ENCODE measurements at regions not wholly inside any gene's neighbourhood (a gene's known extent, or its start where the extent isn't known, plus 50 kb on each side); places are given as distances from the start of the nearest gene placed in this dataset.

DNA sequence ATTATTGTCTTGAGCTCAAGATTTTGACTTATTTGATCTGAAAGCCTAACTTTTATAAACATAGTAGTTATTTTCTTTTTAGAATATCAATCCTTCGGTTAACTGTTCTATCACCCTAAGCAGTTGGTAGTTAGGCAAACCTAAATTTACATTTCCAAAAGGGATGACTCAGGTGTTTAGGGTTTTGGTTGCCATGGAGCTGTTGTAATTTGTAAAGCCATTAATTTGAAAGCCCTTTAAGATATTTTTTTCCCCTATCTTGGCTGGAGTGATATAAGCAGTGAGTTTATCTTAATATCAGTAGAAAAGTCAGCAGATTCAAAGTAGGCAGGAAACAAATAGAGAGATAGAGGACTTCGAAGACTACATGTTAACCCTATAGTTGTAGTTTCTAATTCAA lies 1472.6 kb upstream of the CELF2 start (continued):
- TF ChIP-seq, protein P1, sequence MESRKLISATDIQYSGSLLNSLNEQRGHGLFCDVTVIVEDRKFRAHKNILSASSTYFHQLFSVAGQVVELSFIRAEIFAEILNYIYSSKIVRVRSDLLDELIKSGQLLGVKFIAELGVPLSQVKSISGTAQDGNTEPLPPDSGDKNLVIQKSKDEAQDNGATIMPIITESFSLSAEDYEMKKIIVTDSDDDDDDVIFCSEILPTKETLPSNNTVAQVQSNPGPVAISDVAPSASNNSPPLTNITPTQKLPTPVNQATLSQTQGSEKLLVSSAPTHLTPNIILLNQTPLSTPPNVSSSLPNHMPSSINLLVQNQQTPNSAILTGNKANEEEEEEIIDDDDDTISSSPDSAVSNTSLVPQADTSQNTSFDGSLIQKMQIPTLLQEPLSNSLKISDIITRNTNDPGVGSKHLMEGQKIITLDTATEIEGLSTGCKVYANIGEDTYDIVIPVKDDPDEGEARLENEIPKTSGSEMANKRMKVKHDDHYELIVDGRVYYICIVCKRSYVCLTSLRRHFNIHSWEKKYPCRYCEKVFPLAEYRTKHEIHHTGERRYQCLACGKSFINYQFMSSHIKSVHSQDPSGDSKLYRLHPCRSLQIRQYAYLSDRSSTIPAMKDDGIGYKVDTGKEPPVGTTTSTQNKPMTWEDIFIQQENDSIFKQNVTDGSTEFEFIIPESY (IDR thresholded peaks at IDR 0.05; ENCODE audit: extremely low read depth, insufficient replicate concordance, low read length): no peak

DNA sequence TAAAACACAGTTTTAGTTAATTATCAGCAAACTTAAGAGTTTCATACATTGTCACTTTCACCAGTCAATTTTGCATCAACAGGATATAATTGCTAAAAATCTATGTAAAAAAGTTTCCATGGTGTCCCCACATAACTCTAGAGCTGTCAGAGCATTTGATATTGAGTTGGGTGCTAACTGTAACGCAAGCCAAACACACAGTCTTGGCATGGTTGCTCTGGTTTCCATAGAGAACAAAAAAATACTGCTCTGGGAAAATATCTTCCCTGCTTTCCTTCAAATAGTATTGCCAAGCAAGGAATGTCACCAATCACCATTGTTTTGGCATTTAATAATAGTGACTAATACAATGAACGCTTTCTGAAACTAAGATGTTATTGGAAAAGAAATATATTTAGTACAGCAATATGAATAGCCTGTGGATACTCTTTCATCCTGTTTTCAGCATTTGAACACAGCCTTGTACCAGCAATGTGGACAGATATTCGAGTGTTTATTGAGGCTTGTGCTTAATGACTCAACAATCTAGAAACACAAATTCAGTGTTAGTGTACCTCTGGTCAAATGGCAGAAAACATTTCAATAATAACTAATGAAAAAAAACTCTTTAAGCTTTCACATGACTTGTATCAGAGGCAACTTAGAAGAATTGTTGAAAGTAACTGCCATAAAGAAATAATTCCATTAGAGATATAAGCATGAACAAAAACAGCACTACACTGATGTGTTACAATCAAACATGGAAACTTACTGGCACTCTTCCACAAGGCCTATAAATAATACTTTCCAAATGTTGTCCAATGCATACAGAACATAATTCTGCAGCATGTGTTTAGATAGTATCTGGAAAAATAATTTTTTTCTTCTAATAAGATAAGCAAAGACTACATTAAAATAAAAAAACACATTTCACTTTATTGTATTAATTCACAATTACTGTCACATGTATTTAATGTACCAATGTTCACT lies 1469.5 kb upstream of the CELF2 start:
- RAD21 ChIA-PET (ENCODE audit: low non-redundant PET in 1 of 2, low total read pairs in 2 of 2, uncharacterized antibody in 2 of 2, unreplicated experiment in 2 of 2): no interaction called here
- TF ChIP-seq EZH2phosphoT487 (IDR thresholded peaks at IDR 0.05; ENCODE audit: borderline replicate concordance): no peak
- TF ChIP-seq YY1 (IDR thresholded peaks at IDR 0.05; ENCODE audit: extremely low read depth, insufficient replicate concordance, low read depth, low read length): no peak
- TF ChIP-seq POLR2A (IDR thresholded peaks at IDR 0.05; ENCODE audit: borderline replicate concordance, extremely low read depth, insufficient read depth, insufficient read length): no peak
- TF ChIP-seq, protein P2, sequence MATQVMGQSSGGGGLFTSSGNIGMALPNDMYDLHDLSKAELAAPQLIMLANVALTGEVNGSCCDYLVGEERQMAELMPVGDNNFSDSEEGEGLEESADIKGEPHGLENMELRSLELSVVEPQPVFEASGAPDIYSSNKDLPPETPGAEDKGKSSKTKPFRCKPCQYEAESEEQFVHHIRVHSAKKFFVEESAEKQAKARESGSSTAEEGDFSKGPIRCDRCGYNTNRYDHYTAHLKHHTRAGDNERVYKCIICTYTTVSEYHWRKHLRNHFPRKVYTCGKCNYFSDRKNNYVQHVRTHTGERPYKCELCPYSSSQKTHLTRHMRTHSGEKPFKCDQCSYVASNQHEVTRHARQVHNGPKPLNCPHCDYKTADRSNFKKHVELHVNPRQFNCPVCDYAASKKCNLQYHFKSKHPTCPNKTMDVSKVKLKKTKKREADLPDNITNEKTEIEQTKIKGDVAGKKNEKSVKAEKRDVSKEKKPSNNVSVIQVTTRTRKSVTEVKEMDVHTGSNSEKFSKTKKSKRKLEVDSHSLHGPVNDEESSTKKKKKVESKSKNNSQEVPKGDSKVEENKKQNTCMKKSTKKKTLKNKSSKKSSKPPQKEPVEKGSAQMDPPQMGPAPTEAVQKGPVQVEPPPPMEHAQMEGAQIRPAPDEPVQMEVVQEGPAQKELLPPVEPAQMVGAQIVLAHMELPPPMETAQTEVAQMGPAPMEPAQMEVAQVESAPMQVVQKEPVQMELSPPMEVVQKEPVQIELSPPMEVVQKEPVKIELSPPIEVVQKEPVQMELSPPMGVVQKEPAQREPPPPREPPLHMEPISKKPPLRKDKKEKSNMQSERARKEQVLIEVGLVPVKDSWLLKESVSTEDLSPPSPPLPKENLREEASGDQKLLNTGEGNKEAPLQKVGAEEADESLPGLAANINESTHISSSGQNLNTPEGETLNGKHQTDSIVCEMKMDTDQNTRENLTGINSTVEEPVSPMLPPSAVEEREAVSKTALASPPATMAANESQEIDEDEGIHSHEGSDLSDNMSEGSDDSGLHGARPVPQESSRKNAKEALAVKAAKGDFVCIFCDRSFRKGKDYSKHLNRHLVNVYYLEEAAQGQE (IDR thresholded peaks at IDR 0.05; ENCODE audit: low read depth): no peak
- TF ChIP-seq FOSL1 (IDR thresholded peaks at IDR 0.05; ENCODE audit: low read depth): no peak
- no peak for TF ChIP-seq CBX3 (IDR thresholded peaks at IDR 0.05; ENCODE audit: low read depth)
- no peak for TF ChIP-seq EGR1 (IDR thresholded peaks at IDR 0.05; ENCODE audit: low read depth)
- TF ChIP-seq CEBPB (IDR thresholded peaks at IDR 0.05; ENCODE audit: low read depth): no peak
- no peak for TF ChIP-seq ELF1 (IDR thresholded peaks at IDR 0.05; ENCODE audit: borderline replicate concordance, low read depth)
- TF ChIP-seq EZH2 (IDR thresholded peaks at IDR 0.05): no peak
- TF ChIP-seq SP1 (IDR thresholded peaks at IDR 0.05; ENCODE audit: low read depth): no peak
- TF ChIP-seq SIN3A (IDR thresholded peaks at IDR 0.05; ENCODE audit: low read depth): no peak
- TF ChIP-seq, protein P3, sequence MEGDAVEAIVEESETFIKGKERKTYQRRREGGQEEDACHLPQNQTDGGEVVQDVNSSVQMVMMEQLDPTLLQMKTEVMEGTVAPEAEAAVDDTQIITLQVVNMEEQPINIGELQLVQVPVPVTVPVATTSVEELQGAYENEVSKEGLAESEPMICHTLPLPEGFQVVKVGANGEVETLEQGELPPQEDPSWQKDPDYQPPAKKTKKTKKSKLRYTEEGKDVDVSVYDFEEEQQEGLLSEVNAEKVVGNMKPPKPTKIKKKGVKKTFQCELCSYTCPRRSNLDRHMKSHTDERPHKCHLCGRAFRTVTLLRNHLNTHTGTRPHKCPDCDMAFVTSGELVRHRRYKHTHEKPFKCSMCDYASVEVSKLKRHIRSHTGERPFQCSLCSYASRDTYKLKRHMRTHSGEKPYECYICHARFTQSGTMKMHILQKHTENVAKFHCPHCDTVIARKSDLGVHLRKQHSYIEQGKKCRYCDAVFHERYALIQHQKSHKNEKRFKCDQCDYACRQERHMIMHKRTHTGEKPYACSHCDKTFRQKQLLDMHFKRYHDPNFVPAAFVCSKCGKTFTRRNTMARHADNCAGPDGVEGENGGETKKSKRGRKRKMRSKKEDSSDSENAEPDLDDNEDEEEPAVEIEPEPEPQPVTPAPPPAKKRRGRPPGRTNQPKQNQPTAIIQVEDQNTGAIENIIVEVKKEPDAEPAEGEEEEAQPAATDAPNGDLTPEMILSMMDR (IDR thresholded peaks at IDR 0.05 in 2 of 3, conservative IDR thresholded peaks at IDR 0.05 in 1 of 3; ENCODE audit: borderline replicate concordance in 1 of 3, insufficient read depth in 1 of 3, low read depth in 2 of 3, low read length in 2 of 3): no peak

More for the DNA sequence above, 1469.5 kb upstream of the CELF2 start:
- H3K27me3 ChIP-seq (ENCODE audit: insufficient read depth, low read length): no peaks in the 10 kb centered on the region
- H3K36me3 ChIP-seq (ENCODE audit: control insufficient read depth in 1 of 2, insufficient read depth in 2 of 2, low read length in 2 of 2): no peaks in the 10 kb centered on the region
- H3K4me2 ChIP-seq (ENCODE audit: low read length): no peak overlapping the region
- no peaks in the 10 kb centered on the region for H3K9me2 ChIP-seq (ENCODE audit: insufficient read depth)
- POLR2A ChIA-PET: no interaction called here
- H2AFZ ChIP-seq (ENCODE audit: low read depth, low read length, poor library complexity, severe bottlenecking): no peak overlapping the region
- no peak for DNase-seq (ENCODE audit: low read depth, low spot score)
- peaks cover 11 to 16% of the 10 kb centered on the region in 2 experiments; a peak in 3 of 4 replicates for H3K9me3 ChIP-seq (ENCODE audit: control insufficient read depth in 1 of 2, insufficient read depth in 1 of 2, low read depth in 1 of 2, low read length in 2 of 2)
- H3K27ac ChIP-seq (ENCODE audit: low read depth, low read length): no peak overlapping the region
- BruUV-seq (replicated peaks): no TSS peak
- intact Hi-C loops (cut with micrococcal nuclease): no loop called here
- H3K9ac ChIP-seq (ENCODE audit: low read length): no peak overlapping the region
- H3K4me3 ChIP-seq (replicated peaks in 1 of 2; ENCODE audit: low read depth in 1 of 2, low read length in 2 of 2): no peak overlapping the region
- H3K79me2 ChIP-seq (ENCODE audit: insufficient read depth, low read length): no peaks in the 10 kb centered on the region
- no peaks in the 10 kb centered on the region for H4K20me1 ChIP-seq (ENCODE audit: insufficient read depth)
- no peaks in the 10 kb centered on the region; a peak in 1 of 4 replicates for H3K4me1 ChIP-seq (ENCODE audit: control insufficient read depth in 1 of 2, insufficient read depth in 2 of 2, low read length in 2 of 2)
- no peak for ATAC-seq
- CTCF ChIA-PET: no interaction called here

Measured in HCT116 (cell line).